HG03066 (cell line): ENCODE measurements at regions not wholly inside any gene's neighbourhood (a gene's known extent, or its start where the extent isn't known, plus 50 kb on each side); places are given as distances from the start of the nearest gene placed in this dataset.
"Not testable (repeated sequence)": the region's sequence is repeated elsewhere in the genome, so short reads cannot be mapped to it uniquely, and the experiment has no call there.

Experiments
- ATAC-seq: cut with Tn5 transposase; IDR thresholded peaks from one replicate; pipeline ENCODE4 v1.9.1; 2021; ENCODE audit warnings: low read depth; ENCODE audit not compliant: unreplicated experiment

DNA sequence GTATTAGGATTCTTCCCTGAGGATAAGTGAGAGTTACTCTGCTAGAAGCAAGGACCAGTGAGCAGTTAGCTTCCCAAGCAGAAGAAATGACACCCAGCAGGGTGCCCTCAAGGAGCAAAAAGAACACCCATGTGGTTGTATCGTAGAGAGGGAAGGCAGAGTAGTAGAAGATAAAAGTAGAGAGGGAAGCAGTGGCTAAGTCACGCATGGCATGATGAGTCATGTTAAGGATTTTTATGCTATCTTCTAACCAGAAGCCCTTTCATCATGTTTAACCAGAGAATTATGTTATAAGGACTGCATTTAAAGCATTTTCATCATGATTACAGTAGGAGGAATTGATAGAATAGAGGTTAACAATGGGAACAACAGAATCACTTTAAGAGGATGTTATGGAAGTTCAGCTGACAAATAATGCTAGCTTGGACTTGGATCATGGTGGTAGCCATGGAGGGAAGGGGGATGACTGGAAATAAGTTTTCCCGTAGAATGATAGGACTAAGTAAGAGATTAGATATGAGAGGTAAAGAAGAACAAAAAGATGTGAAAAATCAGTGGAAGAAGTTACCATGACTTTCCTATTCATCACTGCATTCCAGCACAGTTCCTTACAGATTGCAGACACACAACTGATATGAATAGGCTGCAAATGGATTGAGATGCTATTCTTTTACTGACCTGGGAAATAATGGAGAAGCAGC, 383.5 kb upstream of the INTU start:
- ATAC-seq, result no peak

DNA sequence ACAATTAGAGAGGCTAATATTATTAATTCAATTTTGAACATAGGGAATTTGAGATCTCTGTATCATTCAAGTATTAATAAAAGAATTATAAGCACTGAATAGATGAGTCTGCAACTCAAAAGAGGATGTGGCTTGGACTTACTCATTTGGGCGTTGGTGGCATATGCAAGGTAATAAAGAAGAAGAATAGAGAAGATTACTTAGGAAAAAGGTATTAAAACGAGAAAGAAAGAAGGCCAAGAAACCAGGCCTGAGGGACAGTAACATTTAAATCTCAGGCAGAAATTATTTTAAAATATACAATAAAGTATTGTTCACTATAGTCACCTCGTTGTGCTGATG, 383.0 kb upstream of the INTU start:
- ATAC-seq, result no peak

DNA sequence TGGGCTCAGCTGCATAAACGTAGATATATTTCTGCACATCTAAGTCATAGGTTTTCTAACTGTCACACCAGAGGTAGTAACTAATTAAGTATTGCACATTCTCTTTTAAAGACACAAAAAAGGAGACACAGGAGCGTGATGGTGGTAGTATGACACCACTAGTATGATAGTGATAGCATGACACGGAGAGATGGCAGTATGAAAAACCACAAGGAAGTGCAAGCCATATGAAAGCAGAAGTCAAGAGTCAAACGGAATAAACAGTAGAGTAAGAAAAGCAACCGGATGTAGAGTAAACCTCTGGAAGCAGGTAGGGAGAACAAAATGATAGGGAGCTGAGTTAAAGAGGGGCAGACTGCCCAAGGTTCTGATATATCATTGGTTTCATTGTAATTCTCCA, 382.2 kb upstream of the INTU start:
- ATAC-seq, result peak; percentile 61

DNA sequence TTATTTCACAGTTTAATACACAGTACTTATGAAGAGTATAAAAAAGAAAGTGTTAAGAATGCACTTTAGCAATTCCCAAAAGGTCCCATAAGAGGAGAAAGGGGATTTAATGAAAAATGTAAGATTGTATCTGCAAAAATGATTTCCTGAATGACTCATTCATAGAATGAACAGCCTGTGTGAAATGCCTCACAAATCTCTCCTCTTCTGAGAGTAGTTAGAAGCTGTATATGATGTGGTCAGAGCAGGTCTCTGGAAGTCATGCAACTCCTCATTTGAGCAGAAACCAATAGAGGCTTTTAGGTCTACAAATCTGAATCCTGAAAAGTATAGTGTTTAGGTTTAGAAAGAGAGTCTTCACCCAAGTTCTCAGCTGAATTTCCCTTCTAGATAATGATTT, 381.3 kb upstream of the INTU start:
- ATAC-seq, result peak; percentile 64

DNA sequence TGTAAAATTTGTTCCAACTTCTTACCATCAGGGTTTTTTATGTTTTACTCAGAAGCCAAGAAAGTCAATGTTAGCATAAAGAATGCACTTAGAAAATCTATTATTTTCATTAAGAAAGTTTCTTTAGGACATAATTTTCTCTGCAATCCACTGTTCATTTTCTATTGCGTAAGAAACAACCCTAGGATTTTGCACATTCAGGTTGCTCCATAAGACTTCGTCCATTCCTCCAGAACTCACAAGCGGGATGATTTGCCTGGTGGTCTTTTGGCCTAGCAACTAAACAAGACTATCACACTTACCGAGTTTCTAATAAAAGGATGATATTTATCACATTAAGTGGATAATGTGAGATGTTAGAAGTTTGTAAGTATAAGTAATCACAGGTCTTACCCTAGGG, 376.3 kb upstream of the INTU start:
- ATAC-seq, result no peak

DNA sequence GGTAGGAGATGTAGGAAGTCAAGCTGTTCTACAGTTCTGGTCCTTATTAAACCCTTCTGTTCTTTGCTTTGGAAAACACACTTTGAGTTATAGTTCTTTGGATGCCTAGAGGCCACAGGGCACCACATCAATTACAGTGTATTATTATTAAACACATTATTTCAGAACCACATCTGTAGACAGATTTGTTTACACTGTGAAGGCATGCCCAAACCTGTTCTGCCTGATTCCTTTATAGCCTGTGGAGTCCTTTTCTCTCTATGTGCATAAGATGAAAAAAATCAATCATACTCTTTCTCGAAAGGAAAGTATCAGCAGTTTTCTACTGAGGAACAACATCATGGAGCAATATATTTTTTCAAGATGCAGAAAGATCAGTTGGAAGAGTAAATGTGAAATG, 371.3 kb upstream of the INTU start:
- ATAC-seq, result no peak

DNA sequence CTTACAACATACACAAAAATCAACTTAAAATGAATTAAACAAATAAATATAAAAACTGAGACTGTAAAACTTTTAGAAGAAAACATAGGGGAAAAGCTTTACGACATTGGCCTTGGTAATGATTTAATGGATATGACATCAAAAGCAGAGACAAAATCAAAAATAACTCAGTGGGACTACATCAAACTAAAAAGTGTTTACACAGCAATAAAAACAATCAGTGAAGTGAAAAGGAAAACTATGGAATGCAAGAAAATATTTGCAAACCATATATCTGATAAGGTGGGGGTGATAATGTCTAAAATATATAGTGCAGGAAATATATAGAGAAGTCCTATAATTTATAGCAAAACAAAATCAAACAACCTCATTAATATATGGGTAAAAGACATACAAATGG, 364.4 kb upstream of the INTU start:
- ATAC-seq, result no peak

DNA sequence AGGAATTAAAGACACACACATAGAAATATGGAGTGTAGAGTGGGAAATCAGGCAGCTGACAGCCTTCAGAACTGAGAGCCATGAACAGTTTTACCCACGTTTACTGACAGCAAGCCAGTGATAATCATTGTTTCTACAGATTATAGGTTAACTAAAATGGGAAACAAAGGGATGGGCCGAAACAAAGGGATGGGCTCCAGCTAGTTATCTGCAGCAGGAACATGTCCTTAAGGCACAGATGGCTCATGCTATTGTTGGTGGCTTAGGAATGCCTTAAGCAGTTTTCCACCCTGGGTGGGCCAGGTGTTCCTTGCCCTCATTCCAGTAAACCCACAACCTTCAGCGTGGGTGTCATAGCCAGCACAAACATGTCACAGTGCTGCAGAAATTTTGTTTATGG, 355.7 kb upstream of the INTU start:
- not testable (repeated sequence) for ATAC-seq

DNA sequence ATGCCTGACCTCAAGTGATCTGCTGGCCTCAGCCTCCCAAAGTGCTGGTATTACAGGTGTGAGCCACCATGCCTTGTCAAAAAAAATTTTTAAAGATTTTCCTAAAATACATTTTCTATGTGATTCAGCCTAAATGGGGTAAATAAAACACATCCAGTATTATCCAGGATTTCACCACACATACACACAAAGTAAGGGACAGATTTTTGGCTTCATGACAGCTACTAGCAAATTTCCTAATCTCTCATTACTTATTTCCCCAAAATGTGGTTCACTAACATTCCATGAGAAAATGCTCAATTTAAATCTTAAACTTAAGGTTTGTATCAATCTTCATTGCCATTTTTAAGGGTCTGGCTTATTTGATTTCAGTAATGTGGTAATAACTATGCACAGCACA, 348.5 kb upstream of the INTU start:
- ATAC-seq, result no peak

DNA sequence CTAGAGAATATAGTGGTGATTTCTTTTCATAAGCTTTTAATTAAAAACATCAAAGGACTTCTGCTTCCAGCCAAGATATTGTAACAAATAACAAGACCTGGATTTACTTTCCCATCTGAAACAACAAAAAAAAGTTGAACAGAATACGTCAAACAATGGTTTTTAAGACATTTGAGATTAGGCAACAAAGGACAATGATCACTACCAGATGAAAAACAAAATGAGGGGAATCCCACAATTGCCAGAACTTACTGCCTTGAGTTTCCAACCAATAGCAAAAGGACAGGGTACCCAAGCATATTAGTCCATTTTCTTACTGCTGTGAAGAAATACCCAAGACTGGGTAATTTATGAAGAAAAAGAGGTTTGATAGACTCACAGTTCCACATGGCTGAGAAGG, 341.4 kb upstream of the INTU start:
- ATAC-seq, result no peak

DNA sequence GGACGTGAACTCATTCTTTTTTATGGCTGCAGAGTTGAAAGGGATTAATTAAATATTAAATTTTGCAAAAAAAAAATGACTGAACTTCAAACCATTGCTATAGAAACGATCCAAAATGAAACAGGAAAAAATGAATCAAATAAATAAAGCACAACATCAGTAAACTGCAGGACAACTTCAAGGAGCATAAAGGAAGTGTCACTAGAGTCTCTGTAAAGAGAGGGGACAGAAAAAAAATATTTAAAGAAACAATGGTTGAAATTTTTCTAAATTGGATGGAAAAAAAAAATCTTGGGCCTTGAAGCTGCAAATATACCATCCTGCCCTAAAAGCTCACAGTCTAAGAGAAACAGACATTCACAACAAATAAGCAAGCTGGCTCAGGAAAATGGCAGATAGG, 339.3 kb upstream of the INTU start:
- no peak for ATAC-seq

DNA sequence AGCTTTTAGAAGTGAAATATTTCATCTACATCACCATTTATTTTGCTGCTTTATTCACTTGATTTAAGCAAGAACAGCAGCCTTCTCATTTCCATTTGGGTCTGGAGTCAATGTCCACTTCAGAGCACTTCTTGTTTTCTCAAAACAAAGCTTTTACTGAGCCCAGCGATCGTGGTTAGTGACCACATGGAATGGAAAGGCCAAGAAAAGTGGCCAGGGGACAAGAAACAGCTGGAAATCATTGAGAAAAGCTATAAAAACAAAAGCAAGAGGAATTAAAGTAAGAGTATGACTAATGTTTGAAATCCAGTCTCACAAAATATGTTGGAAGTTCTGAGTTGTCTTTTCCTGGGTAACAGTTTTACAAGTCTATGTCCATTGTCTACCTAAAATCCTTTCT, 328.4 kb upstream of the INTU start:
- no peak for ATAC-seq

DNA sequence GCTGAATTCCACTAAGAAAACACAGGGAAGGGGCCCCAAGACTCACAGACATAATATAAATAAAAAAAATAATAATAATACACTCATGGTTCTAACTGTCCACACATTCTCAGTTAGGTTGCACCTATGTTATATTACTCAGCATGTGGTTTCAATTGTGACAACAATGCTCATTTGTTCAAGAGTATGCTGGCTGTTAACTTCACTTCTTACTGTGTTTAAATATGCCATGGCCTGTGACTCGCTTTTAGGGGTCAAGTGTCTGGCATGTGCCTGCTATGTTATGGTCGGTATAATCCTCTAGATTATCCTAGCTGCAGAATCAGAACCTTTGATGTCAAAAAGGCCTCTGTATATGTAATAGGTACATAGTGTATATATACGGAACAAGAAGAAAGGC, 324.8 kb upstream of the INTU start:
- no peak for ATAC-seq

DNA sequence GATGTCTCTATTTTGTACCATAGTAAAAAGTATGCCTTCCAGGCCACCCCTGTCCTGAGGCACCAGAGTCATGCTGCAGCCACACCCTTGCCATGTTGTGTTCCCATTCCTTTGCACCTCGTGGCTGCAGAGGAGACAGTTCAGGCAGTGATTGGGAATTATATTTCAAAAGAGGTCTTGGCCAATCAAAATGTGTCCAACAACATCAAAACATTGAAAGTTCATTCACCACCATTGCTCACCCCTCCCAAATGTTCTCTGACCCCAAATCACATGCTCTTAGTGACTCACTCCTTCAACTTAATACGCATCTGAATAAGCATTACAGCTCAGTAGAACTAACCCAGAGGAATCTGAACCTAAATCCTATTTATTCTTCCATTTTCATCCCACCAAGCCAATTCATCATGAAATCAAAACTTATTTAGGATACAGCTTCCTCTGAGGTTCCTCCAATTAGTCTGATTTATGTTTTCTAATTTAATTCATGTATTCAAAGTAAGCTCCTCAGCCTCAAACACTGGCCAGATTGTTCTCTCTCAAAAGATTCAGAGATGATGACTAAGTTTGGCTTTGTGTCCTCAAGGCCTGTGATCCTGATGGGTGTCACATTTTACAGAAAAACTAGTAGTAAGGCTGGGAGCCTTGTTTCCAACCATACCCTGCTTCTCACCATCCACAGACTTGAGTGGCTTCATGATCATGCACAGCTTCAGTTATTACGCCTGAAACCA, 323.2 kb upstream of the INTU start:
- no peak for ATAC-seq

DNA sequence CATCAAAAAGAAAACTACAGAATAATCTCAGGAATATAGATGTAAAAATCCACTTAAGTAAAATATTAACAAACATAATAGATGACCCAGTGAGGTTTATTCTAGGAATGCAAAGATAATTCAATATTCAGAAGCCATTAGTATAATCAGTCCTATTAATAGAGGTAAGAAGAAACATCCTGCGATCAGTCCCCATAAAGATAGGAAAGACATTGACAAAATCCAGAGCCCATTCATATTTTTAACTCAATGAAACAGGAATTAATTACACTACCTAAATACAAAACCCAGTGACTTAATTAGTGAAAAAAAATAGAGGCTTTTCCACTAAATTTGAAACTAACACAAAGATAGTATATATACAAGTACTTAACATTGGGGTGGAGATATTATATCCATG, 321.4 kb upstream of the INTU start:
- ATAC-seq, result no peak

DNA sequence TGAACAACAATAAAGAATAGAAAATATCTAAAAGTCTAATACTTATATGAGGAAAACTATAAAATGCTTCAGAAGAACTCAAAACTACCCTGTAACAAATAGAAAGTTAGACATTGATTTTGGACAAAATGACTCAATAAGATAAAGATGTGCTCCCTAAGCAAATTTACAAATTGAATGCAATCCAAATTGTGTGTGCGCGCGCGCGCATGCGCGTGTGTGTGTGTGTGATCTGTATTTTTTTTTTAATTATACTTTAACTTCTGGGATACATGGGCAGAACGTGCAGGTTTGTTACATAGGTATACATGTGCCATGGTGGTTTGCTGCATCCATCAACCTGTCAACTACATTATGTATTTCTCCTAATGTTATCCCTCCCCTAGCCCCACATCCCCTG, 320.8 kb upstream of the INTU start:
- ATAC-seq, result no peak

DNA sequence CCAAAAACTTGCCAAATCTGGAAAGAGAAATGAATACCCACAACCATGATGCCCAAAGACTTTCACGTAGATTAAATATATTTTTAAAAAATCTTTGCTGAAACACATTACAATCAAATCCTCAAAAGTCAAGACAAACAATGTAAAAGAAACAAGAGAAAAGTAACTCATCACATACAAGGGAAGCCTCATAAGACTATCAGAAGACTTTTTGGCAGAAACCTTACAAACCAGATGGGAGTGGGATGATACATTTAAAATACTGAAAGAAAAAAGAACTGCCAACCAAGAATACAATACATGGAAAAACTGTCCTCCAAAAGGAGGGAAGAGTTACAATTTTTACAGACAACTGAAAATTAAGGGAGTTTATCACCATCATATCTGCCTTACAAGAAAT, 319.0 kb upstream of the INTU start:
- ATAC-seq, result no peak

DNA sequence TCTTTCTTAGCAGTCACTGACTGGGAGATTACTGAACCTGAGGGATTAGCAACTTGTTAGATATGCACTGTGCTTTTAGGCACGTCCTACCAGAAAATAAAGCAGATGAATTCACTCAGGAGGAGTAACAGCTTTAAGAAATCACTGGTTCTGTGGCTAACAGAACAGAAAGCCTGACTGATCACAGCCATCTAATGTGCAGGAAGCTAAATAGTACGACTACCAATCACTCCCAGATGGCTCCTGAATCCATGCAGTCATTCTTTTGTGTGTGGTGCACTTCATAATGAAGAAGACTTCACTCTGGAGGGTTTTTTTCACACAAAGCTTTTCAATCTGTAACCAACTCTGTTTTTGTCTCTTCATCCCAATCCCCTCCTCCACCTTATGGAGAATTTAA, 305.3 kb upstream of the INTU start:
- no peak for ATAC-seq

DNA sequence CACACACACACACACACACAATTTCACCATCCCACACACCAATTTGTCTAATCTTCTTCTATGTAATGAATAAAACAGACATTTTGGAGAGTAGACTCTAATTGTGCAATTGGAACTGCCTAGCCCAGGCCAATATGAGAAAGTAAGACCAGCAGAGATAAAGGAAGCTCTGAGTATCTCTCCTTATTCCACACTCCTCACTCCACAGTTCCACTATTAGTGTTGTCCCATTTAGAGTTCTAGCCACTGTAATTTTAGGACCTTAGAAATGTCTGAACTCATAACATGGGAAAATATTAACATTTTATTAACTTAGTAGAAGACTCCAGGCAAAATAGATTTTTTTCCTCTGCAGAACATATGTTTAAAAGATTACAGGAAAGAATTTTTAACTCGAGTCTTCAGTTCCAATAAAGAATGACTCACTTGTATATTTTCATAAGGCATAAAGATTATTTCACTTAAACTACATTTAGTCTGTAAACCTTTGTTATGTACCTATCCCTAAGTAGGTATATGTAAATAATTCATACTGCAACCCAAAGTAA, 297.6 kb upstream of the INTU start:
- ATAC-seq, result no peak

DNA sequence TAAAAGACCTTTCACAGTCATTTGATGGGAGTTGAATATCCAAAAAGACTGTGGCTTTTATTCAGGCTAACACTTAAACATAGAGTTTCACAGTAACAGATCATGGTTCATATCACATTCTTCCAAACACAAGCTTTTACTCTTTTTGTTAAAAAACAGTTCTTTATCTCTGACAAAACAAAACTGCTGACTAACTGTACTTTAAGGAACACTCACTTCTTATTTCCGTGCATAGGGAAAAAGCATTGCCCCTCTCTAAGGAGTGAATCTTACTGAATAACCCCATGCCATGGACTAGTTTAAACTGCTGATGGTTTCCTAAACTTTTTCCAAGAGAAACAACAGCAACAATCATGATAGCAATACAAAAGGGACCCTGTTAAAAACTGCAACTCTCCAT, 297.0 kb upstream of the INTU start:
- ATAC-seq, result no peak

DNA sequence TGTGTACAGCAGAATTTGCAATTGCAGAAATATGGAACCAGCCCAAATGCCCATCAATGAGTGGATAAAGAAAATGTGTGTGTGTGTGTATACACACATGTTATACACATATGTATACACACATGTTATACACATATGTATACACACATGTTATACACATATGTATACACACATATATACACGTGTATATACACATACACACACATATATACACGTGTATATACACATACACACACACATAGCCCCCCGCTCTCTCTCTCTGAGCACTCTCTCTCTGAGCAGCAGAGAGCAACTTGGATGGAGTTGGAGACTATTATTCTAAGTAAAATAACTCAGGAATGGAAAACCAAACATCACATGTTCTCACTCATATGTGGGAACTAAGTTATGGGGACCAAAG, 289.6 kb upstream of the INTU start:
- not testable (repeated sequence) for ATAC-seq

DNA sequence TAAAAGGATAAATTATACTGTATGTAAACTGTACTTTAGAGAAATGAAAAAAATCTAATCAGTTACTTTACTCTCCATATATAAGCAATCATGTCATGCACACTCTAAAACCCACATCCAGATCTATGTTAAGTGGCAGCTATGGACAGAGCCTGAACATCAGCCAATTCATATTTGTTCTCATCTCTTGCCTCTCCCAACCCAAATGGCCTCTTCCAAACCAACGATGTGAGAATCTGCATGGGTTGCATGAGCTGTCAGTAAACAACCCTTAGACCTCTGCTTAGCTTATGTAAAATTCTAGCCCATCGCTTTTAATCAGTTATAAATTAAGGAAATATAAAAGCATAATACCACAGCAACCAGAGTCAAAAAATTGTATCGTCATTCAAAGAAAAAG, 288.7 kb upstream of the INTU start:
- ATAC-seq, result no peak
